ENCODE measurements at regions not wholly inside any gene's neighbourhood (a gene's known extent, or its start where the extent isn't known, plus 50 kb on each side); places are given as distances from the start of the nearest gene placed in this dataset.

- TF ChIP-seq CBX3 (IDR thresholded peaks at IDR 0.05; ENCODE audit: low read depth) (no peak), SRF (IDR thresholded peaks at IDR 0.05; ENCODE audit: low read depth) (no peak), RAD21 (IDR thresholded peaks at IDR 0.05; ENCODE audit: low read depth) (no peak)
These were observed 376.2 kb upstream of the TPK1 start (continued) for GRCh38 chr7:145212050-145212449.

- CTCF ChIA-PET = no interaction called here
- RAD21 ChIA-PET (ENCODE audit: low non-redundant PET in 1 of 2, low total read pairs in 2 of 2, uncharacterized antibody in 2 of 2, unreplicated experiment in 2 of 2) = no interaction called here
- DNase-seq (ENCODE audit: low read depth, low spot score) = no peak
- intact Hi-C loops (cut with micrococcal nuclease) = no loop called here
- Histone ChIP-seq H3K27me3 (ENCODE audit: insufficient read depth, low read length) (no peaks in the 10 kb centered on the region), H2AFZ (ENCODE audit: low read depth, low read length, poor library complexity, severe bottlenecking) (no peak overlapping the region), H3K9ac (ENCODE audit: low read length) (no peak overlapping the region), H3K4me2 (ENCODE audit: low read length) (no peak overlapping the region), H3K9me2 (ENCODE audit: insufficient read depth) (no peaks in the 10 kb centered on the region), H3K79me2 (ENCODE audit: insufficient read depth, low read length) (no peaks in the 10 kb centered on the region), H3K4me1 (ENCODE audit: control insufficient read depth in 1 of 2, insufficient read depth in 2 of 2, low read length in 2 of 2) (no peaks in the 10 kb centered on the region), H3K36me3 (ENCODE audit: control insufficient read depth in 1 of 2, insufficient read depth in 2 of 2, low read length in 2 of 2) (no peaks in the 10 kb centered on the region), H3K9me3 (ENCODE audit: control insufficient read depth in 1 of 2, insufficient read depth in 1 of 2, low read depth in 1 of 2, low read length in 2 of 2) (peaks cover 3 to 11% of the 10 kb centered on the region in 2 experiments; a peak in 2 of 4 replicates), H3K4me3 (replicated peaks in 1 of 2; ENCODE audit: low read depth in 1 of 2, low read length in 2 of 2) (no peak overlapping the region), H3K27ac (ENCODE audit: low read depth, low read length) (no peak overlapping the region), H4K20me1 (ENCODE audit: insufficient read depth) (no peaks in the 10 kb centered on the region)
- POLR2A ChIA-PET = no interaction called here
- no peak for ATAC-seq
- BruUV-seq (replicated peaks) = no TSS peak
- no peak for TF ChIP-seq POLR2A (IDR thresholded peaks at IDR 0.05; ENCODE audit: borderline replicate concordance, extremely low read depth, insufficient read depth, insufficient read length)
- no peak for TF ChIP-seq SRF (IDR thresholded peaks at IDR 0.05; ENCODE audit: low read depth)
- no peak for TF ChIP-seq EGR1 (IDR thresholded peaks at IDR 0.05; ENCODE audit: low read depth)
- TF ChIP-seq ZFX (IDR thresholded peaks at IDR 0.05) = no peak
- no peak for TF ChIP-seq SP1 (IDR thresholded peaks at IDR 0.05; ENCODE audit: low read depth)
- no peak for TF ChIP-seq ELF1 (IDR thresholded peaks at IDR 0.05; ENCODE audit: borderline replicate concordance, low read depth)
- no peak for TF ChIP-seq EZH2phosphoT487 (IDR thresholded peaks at IDR 0.05; ENCODE audit: borderline replicate concordance)
- TF ChIP-seq EZH2 (IDR thresholded peaks at IDR 0.05) = no peak
- TF ChIP-seq CEBPB (IDR thresholded peaks at IDR 0.05; ENCODE audit: low read depth) = no peak
- no peak for TF ChIP-seq CTCF (IDR thresholded peaks at IDR 0.05 in 2 of 3, conservative IDR thresholded peaks at IDR 0.05 in 1 of 3; ENCODE audit: borderline replicate concordance in 1 of 3, insufficient read depth in 1 of 3, low read depth in 2 of 3, low read length in 2 of 3)
- no peak for TF ChIP-seq POLR2AphosphoS5 (IDR thresholded peaks at IDR 0.05; ENCODE audit: low read depth, low read length)
- TF ChIP-seq JUND (IDR thresholded peaks at IDR 0.05) = no peak
- TF ChIP-seq FOSL1 (IDR thresholded peaks at IDR 0.05; ENCODE audit: low read depth) = no peak
- TF ChIP-seq REST (IDR thresholded peaks at IDR 0.05; ENCODE audit: low read depth) = no peak
- no peak for TF ChIP-seq ZBTB33 (IDR thresholded peaks at IDR 0.05; ENCODE audit: extremely low read depth, insufficient replicate concordance, low read length)
- no peak for TF ChIP-seq TCF7L2 (IDR thresholded peaks at IDR 0.05; ENCODE audit: borderline replicate concordance, extremely low read depth, insufficient read depth, insufficient read length)
- no peak for TF ChIP-seq ATF3 (IDR thresholded peaks at IDR 0.05)
These were observed 375.4 kb upstream of the TPK1 start for GRCh38 chr7:145211211-145211610.

Measured in HCT116 (cell line).